ENCODE measurements at regions not wholly inside any gene's neighbourhood (a gene's known extent, or its start where the extent isn't known, plus 50 kb on each side); places are given as distances from the start of the nearest gene placed in this dataset.

DNA sequence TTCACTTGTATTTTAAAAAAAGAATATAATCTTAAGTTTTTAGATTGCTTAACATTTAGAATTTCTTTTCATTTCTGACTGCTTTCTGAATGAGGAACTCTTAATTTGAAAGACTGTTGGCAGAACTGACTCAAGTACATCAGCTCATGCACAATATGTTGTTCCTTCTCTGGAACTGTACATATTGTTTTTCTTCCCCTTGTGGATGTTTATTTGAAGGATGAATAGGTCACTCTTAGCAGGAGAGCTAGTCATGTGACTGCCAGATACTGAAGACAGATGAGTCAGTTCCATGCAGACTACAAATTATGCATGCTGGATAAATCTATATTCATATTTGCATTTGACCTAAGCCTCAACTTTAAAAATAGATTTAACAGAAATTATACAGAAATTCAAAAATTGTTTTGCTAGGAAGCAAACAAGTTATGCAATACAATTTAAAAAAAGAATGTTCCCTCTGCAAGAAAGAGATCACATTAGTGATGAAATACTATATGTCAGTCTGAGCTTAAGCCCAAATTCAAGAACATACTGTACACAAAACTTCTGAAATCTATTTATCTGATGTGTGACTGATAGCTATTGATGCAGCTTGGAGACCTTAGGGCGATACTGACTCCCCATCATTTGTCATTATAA lies 1274.9 kb upstream of the GJE1 start:
- peak; percentile 89 for DNase-seq

DNA sequence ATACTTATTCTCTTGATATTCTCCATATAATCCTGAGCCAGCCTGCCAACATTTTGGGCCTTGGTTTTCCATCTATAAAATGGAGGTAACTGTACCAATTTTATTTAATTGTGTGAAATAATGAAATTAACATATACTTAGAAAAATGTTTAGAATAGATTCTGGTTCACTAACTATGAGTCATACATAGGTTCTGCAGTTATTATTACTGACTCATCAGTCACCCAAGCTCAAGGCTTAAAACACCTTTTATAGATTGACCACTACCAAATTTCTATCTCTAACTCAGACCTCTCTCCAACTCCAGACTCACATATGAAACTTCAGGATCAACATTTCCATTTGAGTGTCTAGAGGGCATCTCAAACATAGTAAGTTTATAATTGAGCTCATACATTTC lies 1277.2 kb upstream of the GJE1 start:
- DNase-seq: peak; percentile 17

DNA sequence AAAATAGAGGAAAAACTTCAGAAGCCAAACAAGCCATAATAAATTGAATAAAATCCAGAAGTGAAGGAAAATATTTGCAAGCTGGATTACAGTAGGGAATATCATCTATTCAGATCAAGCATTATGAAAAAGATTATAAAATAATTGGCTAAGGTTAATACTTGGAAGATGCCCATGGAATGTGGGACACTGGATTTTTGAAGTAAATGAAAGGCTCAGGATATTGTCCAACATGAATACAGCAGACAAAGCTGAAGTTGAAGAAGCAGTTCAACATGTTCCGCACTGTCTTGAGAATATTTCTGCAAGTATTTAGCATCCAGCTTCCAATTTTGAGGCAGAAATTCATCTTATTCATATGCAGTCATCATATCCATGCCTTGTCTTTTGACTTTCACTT lies 1278.4 kb upstream of the GJE1 start:
- DNase-seq: no peak

DNA sequence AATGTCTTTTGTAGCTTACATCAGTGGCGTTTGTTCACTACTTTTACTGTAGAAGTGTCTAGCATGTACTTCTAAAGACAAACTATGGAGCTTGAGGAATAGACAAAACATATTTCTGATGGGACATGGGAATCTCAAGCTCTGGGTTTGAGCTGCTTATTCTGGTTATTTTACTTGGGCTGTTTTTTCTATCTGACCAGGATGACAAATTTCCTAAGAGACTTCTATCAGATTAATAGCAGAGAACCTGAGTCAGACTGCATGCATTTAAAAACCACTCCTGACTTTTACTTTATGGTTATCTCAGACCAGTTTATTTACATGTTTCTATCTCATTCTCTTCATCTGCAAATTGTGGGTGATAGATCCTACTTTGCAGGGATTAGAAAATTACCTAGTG lies 1282.3 kb upstream of the GJE1 start:
- peak; percentile 76 for DNase-seq

DNA sequence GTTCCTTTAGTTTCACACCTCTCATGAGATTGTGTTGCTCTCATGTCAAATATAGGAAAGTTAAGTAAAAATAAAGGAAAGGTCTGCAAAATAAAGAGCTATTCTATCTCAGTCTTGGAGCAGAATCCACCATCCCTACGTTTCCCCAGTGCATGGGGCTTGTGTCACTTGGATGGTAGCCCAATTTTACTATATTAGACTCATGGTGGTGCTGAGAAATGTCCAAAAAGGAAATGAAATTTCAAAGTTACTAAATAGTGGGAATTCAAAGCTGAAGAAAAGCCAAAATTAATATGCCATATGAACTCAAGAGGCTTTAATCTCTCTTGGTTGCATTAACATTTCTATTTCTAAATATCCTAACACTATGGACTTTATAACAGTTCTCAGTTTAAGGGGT lies 1283.3 kb upstream of the GJE1 start:
- peak; percentile 21 for DNase-seq

DNA sequence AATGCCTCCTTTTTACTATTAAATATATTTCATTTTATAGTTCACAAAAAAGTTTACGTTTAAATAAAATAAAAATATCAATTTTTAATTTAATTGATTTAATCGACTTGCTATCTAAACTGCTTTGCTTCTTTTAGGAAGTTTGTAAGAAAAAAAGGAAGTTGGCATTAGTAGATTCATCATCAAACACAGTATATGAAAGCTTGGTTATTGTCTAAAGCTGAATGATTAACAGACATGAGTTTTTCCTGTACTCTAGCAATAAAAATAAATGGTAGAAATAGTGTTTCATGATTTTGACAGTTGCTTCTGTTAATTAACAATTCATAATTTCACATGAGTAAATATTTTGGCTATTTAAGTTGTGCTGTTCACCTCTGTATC lies 1285.5 kb upstream of the GJE1 start:
- no peak for DNase-seq

DNA sequence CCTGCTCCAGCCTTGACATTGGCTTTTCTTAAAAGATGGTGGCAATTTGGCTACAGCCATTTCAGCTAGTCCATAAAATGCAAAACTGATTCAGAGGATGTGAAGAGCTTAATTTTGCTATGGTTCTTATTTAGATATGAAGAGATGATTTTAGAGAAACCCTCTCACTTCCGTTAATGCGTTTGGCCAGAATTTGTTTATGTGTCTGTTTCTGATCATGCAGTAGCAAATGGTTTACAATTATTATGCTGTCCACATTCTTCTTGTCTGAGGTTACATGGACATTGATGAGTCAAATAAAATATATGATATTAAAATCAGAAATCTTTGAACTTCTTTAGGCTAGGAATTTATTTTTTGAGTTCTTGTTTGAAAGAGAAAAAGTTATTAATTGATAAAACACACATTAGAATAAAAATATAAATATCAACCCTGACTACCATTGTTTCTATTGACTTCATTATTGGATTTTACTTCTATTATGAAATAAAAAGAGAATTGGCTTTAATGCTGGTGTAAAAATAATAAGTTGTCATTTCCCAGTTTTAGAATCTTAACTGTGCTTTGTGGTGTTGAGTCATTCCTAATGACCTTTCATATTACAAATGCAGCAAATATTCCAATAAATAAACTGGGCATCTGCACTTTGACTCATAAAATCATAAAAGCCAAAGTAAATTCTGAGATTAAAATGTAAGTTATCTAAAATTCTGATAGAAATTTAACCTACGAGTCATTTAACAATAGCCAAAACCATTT lies 1286.0 kb upstream of the GJE1 start:
- DNase-seq: peak; percentile 72

DNA sequence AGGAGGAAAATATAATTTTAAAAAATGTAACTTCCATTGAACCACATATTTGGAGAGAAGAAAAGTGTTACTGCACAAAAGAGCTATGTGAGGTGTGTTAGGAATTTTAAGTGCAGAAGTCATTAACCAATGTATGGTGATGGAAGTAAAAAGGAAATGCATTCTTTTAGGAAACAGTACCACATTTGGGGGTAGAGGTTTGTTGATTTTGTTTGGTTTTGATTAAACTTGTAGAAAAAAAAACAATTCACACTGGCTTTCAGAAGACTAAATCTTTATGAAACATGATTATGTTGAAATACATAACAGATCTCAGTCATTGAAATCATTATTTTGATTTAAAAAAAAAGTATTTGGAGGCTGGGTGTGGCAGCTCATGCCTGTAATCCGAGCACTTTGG lies 1287.0 kb upstream of the GJE1 start:
- peak; percentile 54 for DNase-seq

DNA sequence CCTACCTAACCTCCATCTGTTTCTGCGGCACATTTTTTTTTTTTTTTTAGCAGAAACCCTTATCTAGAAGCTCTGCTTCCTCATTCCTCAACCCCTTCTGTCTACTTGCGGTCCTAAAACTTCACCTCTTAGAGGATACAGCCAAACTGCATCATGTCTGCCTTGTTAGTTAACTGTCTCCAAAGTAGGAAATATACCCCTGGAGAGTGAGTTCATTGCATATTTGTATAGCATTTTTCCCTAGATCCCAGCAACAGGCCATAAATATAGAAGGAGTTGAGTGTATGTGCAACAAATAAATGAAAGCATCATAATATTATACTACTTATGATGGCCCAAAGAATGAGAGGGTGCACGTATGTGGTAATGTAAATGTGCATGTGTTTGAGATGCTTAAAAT lies 1288.6 kb upstream of the GJE1 start:
- peak; percentile 44 for DNase-seq

DNA sequence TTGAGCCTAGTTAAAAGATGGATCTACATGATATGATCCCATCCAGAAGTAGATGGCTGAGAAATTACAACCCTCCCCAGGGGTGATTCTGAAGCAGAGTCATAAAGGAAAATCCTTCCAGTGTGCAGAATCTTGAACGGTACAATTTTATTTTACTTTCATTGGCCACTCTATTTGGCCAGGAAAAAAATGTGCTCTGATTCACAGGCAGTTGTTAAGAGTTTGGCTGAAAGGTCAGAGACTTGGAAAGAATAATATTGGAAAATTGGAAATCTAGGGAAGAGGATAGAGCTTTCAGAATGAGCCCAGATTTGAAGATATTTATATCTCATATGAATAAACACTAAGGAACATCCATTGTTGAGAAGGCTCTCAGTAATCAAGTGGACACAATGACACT lies 1299.3 kb upstream of the GJE1 start:
- no peak for DNase-seq

DNA sequence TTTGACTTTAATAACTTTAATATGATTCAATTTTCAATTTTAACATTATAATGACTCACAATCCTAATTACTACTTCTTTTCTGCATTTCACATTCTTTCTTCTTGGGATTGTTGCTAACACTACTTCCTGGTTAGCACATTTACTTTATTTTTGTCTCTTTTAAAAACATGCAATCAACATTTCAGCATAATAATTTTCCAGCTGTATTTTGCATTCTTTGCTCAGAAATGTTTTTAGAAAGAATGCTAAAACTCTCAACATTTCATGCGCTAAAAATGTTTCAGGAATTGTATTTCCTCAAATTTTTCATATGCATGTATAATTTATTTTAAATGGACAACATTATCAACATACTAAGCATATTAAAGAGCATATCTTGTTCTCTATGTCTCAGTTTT lies 1302.1 kb upstream of the GJE1 start:
- no peak for DNase-seq

DNA sequence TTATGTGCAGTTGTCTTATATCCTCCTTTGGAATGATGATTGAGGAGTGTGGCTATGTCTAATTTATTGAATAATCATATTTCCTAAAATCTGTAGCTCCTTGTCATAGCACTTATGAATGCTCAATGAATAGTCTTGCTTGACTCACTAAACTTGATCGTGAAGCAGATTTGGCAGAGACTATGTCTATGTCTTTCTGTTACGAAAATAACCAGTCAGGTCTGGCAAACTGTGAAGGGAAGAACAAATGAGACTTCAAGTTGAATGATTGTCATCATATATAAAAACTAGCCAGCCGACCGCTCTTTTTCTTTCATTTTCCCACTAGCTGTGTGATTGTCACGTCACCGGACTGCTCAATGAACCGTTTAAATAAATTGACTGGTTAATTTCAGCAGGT lies 1303.9 kb upstream of the GJE1 start:
- no peak for DNase-seq

DNA sequence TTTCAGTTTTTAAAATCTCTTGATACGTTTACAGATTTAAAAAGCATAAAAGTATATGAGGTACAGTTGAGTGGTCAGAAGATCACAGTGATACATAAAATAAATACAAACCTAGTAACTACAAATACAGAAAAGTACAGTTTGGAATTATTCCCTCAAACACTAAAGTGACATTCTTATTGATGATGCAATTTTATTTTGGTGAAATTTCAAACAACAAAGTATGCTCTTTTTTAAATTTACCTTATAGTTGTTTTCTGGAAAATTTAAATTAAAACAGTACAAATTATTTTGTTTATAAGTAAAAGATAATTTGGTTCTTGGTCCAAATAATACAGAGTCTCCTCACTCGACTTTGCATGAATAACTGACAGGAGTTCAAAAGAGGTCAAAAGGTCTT lies 1305.1 kb upstream of the GJE1 start:
- DNase-seq: no peak

DNA sequence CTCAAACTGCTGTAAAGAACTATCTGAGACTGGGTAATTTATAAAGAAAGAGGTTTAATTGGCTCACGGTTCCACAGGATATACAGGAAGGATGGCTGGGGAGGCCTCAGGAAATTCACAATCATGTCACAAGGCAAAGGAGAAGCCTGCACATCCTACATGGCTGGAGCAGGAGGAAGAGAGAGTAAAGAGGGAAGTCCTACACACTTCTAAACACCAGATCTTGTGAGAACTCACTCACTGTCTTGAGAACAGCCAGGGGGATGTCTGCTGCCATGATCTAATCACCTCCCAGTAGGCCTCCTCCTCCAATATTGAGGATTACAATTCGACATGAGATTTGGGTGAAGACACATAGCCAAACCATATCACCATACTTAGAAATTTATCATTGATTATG lies 1307.0 kb upstream of the GJE1 start:
- no peak for DNase-seq

DNA sequence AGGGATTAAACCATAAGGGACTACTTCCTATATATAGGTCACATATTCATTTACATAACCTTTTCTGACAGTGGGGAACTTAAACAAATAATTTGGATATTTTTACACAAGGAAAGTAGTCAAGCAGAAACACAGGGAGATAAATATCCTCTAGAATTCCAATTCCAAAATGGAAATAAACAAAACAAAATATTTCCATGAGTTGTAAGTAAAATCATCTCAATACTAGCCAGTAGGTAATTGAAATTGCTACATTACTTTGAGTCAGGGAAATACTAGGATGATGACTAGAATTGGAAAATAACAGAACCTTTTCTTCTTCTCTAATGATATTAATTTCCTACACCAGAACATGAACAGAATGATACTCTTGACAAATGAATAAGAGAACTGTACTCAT lies 1308.1 kb upstream of the GJE1 start:
- no peak for DNase-seq

DNA sequence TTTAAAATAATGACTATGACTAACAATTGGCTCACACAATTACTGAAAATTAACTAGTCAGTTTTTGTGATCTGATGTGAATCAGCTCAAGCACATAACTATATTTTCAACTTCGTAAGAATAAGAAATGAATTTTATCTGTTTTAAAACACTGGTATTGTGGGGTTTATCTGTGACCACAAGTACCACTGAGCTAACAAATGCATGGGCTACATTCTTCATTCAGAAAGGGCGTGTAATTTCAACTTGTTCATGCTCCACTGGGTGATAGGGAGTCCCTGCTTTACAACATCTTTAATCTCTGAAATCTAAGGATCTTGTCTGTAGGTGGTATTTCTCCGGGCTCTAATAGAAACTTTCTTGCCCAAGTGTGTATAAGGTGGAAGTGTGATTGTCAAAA lies 1311.5 kb upstream of the GJE1 start:
- DNase-seq: no peak

DNA sequence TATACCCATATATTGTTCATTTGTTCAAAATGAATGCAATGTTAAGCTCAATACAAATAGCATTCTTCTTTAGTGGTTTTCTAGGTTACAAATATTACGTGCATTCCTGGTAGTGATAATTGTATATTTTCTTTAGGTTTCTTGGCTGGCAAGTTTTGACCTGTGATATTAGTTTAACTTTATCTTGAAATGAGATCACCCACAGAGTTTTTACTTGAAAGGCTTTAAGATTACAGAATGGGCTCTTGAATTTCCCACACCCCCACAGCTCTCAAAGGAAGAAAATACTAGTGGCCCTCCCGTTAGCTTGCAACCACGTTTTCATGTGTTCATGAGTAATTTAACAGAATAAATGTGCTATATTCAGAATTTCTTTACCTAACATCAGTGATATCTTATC lies 1315.5 kb upstream of the GJE1 start:
- no peak for DNase-seq

DNA sequence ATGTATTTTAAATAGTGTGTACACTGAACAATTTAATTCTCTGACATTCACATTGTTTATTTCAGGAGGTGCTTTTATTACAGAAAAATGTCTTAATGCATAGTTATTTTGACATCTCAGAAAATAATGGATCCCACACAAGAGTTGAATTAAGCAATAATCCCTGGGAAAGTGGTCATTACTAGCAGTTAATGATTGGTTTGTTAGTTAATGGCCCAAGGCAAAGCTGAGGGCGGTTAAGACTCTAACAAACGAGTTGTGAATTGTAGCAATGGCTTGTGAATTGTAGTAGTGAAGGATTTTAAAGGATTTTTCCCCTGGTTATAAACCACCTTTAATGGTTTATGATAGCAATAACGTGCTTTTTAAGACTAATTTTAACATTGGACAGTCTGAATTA lies 1316.0 kb upstream of the GJE1 start:
- no peak for DNase-seq

DNA sequence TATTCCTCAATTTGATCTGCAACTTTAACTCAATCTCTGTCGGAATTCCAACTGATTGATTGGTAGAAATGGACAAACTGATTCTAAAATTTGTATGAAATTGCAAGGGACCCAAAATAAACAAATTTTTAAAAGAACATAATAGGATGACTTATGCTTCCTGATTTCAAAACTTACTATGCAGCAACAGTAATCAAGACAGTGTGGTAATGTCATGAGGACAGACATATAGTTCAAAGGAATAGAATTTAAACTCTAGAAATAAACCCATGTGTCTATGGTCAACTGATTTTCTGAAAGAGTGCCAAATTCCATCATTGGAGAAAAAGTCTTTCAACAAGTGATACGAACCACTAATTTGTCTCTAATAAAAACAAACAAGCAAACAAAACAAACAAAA lies 1320.1 kb upstream of the GJE1 start:
- no peak for DNase-seq

DNA sequence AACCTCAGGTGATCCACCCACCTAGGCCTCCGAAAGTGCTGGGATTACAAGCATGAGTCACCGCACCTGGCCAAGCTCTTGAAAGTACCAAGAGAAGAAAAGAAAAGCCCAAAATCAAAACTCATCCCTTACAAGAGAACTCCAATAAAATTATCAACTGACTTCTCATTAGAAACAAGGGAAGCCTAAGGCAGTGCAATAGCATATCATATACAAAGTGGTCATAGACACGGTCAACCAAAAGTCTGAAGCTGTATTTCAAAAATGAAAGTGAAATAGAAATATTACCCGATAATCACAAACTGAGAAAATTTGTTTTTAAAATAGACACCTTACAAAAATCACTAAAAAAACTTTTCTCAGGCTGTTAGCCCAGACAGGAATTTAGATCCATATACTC lies 1321.1 kb upstream of the GJE1 start:
- no peak for DNase-seq

DNA sequence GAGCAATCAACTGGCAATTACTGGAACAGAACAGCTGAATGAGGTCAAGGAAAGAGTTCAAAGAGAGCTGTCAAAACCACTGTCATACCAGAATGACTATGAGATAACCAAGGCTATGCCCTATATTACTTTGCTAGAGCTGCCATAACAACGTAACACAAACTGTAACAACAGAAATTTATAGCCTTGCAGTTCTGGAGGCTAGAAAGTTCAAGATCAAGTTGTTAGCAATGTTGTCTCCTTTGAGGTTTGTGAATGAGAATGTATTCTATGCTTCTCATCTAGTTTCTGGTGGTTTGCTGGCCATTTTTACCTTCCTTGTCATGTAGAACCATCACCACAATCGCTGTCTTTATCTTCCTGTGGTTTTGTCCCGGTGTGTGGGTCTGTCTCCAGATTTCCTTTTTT lies 1323.0 kb upstream of the GJE1 start:
- no peak for DNase-seq

DNA sequence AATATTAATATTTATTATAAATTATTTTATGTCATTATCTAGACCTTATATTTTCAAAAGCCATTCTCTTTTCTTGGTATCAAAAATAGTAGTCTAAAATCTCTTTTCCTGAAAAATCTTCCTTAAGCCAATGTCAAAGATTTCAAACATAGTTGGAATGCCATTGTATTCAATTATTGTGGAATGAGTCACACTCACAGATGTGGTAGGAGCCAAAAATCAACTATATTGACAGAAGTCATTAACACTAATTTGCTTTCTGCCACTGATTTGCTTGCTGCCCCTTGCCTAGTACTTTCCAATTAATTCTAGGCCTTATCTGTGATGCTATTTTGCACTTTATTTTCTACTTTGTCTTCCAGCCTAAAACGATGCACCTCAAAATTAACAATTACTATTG lies 1326.3 kb upstream of the GJE1 start:
- DNase-seq: peak; percentile 25

DNA sequence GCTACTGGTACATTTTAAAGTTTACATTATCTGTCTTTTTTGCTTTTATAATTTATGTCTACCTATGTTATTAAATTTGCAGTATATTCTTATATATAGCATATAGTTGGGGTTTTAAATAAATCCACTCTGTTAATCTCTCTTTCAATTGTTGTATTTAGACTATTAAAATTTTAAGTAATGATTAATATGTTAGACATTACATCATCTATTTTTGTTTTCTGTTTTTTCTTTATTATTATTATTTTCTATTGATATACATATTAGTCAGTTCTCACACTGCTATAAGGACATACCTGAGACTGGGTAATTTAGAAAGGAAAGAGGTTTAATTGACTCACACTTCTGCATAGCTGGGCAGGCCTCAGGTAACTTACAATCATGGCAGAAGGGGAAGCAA lies 1338.2 kb upstream of the GJE1 start:
- no peak for DNase-seq

DNA sequence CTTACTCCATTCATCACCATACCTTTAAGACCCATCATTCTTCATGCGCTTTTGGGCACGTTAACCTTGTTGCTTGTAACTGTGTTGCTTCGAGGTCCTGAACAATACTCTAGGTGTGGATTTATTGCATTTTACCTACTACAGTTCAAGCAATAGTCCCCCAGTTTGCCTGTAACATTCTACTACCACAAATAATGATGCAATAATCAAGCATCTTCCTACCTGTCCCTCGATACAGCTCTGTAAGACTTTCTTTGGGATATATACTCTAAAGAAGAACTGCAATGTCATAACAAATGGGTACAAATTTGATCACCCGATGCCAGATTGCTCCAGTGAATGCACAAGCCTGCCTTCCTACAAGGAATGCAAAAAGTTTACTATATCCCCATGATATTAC lies 1342.6 kb upstream of the GJE1 start:
- no peak for DNase-seq

DNA sequence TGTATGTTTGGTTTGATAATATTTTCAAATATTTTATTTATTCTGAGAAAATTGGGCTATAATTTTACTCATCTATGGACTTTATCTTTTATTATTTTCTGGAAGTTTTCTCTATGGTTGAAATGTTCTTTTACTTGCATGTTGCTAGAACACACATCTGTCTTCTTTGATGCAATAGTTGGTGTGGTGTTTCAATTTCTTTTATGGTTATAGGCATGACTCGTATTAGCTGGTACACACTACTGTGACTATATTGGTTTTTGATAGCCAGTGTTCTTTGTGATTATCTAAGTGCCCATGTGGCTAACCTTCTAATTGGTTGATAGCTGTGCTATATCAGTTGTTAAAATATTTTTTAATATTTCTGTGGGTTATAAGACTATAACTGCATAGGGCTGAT lies 1343.3 kb upstream of the GJE1 start:
- no peak for DNase-seq

All from fibroblast of skin of right quadriceps (primary cell).